ENCODE measurements at regions not wholly inside any gene's neighbourhood (a gene's known extent, or its start where the extent isn't known, plus 50 kb on each side); places are given as distances from the start of the nearest gene placed in this dataset.

GRCh38 chr7:118615681-118616080, 391.2 kb downstream of the ANKRD7 start:
- no peak for TF ChIP-seq CTCF (IDR thresholded peaks at IDR 0.05; ENCODE audit: borderline replicate concordance, extremely low read depth, low read length, poor library complexity, severe bottlenecking)
- TF ChIP-seq EZH2 (IDR thresholded peaks at IDR 0.05; ENCODE audit: borderline replicate concordance, low read depth, low read length, severe bottlenecking): no peak

Data from DND-41 (cell line).